HEK293 (cell line): ENCODE measurements at regions not wholly inside any gene's neighbourhood (a gene's known extent, or its start where the extent isn't known, plus 50 kb on each side); places are given as distances from the start of the nearest gene placed in this dataset.

Experiments used
- CTCF ChIA-PET: fragments of 350-600 bp; formaldehyde crosslinking; extraction: SDS; loops from one replicate; lab custom pipeline; 2021; ENCODE audit warnings: antibody characterized with exemption; lab: Yijun Ruan, JAX
- POLR2A ChIA-PET: fragments of 300-600 bp; formaldehyde crosslinking; extraction: SDS; loops from one replicate; lab custom pipeline; 2020; ENCODE audit warnings: antibody characterized with exemption, inconsistent platforms; lab: Yijun Ruan, JAX
- H3K27ac ChIP-seq: fragments of 200-500 bp; sonication (Bioruptor generic); 2 replicates; pipeline ENCODE4 v1.5.1; 2014; ENCODE audit warnings: low read depth, low read length, control low read depth, inconsistent platforms; ENCODE audit errors: extremely low read depth
- H3K36me3 ChIP-seq, 2 experiments: fragments of 200-500 bp in 1 of 2; sonication (Bioruptor generic) in 1 of 2; 1 replicate in 1 of 2; 2 replicates in 1 of 2; pipeline ENCODE4 v1.5.1; 2014 to 2017; ENCODE audit warnings: inconsistent platforms in 2 of 2, low read length in 2 of 2; ENCODE audit not compliant: control insufficient read depth in 2 of 2, insufficient read depth in 1 of 2
- H3K4me1 ChIP-seq: fragments of 200-500 bp; sonication (Bioruptor generic); 2 replicates; pipeline ENCODE4 v1.5.1; 2014; ENCODE audit warnings: mild to moderate bottlenecking, low read length, inconsistent platforms; ENCODE audit not compliant: control insufficient read depth, insufficient read depth
- H3K4me3 ChIP-seq: 2 replicates; pipeline ENCODE4 v1.5.1; 2011; ENCODE audit warnings: low read depth, mild to moderate bottlenecking, control low read depth, low read length, moderate library complexity
- H3K9me3 ChIP-seq: fragments of 200-500 bp; sonication (Bioruptor generic); 2 replicates; pipeline ENCODE4 v1.5.1; 2014; ENCODE audit warnings: low read depth, low read length, inconsistent platforms; ENCODE audit not compliant: control insufficient read depth, insufficient read depth
- ATF2 ChIP-seq: fragments of 450-650 bp; formaldehyde crosslinking; IDR thresholded peaks from 2 replicates; pipeline ENCODE4 v1.5.1; 2016; ENCODE audit warnings: missing biosample characterization, missing genetic modification characterization, low read depth
- BCL11B ChIP-seq: fragments of 450-650 bp; formaldehyde crosslinking; IDR thresholded peaks from 2 replicates; pipeline ENCODE4 v1.5.1; 2016; ENCODE audit warnings: low read depth, missing biosample characterization, missing genetic modification characterization
- INSM2 ChIP-seq: fragments of 450-650 bp; formaldehyde crosslinking; IDR thresholded peaks from 2 replicates; pipeline ENCODE4 v1.5.1; 2016; ENCODE audit warnings: missing biosample characterization, missing genetic modification characterization
- KLF9 ChIP-seq: fragments of 450-650 bp; formaldehyde crosslinking; IDR thresholded peaks from 2 replicates; pipeline ENCODE4 v1.5.1; 2016; ENCODE audit warnings: missing biosample characterization, missing genetic modification characterization, low read depth
- OSR2 ChIP-seq: fragments of 450-650 bp; formaldehyde crosslinking; IDR thresholded peaks from 2 replicates; pipeline ENCODE4 v1.5.1; 2016; ENCODE audit warnings: missing biosample characterization, missing genetic modification characterization
- ZBTB11 ChIP-seq: fragments of 450-650 bp; formaldehyde crosslinking; conservative IDR thresholded peaks from 2 replicates; pipeline ENCODE4 v1.5.1; 2016; ENCODE audit warnings: low read depth, missing biosample characterization, missing genetic modification characterization
- ZEB2 ChIP-seq: fragments of 450-650 bp; formaldehyde crosslinking; IDR thresholded peaks from 2 replicates; pipeline ENCODE4 v1.5.1; 2016; ENCODE audit warnings: missing biosample characterization, missing genetic modification characterization
- ZNF138 ChIP-seq: fragments of 450-650 bp; formaldehyde crosslinking; IDR thresholded peaks from 2 replicates; pipeline ENCODE4 v1.5.1; 2016; ENCODE audit warnings: missing biosample characterization, missing genetic modification characterization, borderline replicate concordance
- ZNF169 ChIP-seq: fragments of 450-650 bp; formaldehyde crosslinking; IDR thresholded peaks from 2 replicates; pipeline ENCODE4 v1.5.1; 2016; ENCODE audit warnings: missing biosample characterization, missing genetic modification characterization
- ZNF174 ChIP-seq: fragments of 450-650 bp; formaldehyde crosslinking; IDR thresholded peaks from 2 replicates; pipeline ENCODE4 v1.5.0; 2017; ENCODE audit warnings: missing biosample characterization, mild to moderate bottlenecking, missing genetic modification characterization
- ZNF292 ChIP-seq: fragments of 450-650 bp; formaldehyde crosslinking; IDR thresholded peaks from 2 replicates; pipeline ENCODE4 v1.5.1; 2016; ENCODE audit warnings: low read depth, missing biosample characterization, missing genetic modification characterization, borderline replicate concordance
- ZNF324 ChIP-seq: fragments of 450-650 bp; formaldehyde crosslinking; IDR thresholded peaks from 2 replicates; pipeline ENCODE4 v1.5.1; 2016; ENCODE audit warnings: missing biosample characterization, missing genetic modification characterization
- ZNF394 ChIP-seq: fragments of 450-650 bp; formaldehyde crosslinking; IDR thresholded peaks from 2 replicates; pipeline ENCODE4 v1.5.1; 2016; ENCODE audit warnings: missing biosample characterization, missing genetic modification characterization, mild to moderate bottlenecking, moderate library complexity, borderline replicate concordance
- ZNF423 ChIP-seq: fragments of 450-650 bp; formaldehyde crosslinking; IDR thresholded peaks from 2 replicates; pipeline ENCODE4 v1.5.1; 2016; ENCODE audit warnings: missing biosample characterization, missing genetic modification characterization
- ZNF544 ChIP-seq: fragments of 450-650 bp; formaldehyde crosslinking; IDR thresholded peaks from 2 replicates; pipeline ENCODE4 v1.5.0; 2017; ENCODE audit warnings: missing biosample characterization, missing genetic modification characterization
- ZNF549 ChIP-seq: fragments of 450-650 bp; IDR thresholded peaks from 2 replicates; pipeline ENCODE4 v1.5.1; 2018; ENCODE audit warnings: missing biosample characterization, missing genetic modification characterization, mild to moderate bottlenecking, inconsistent platforms, moderate library complexity
- ZNF558 ChIP-seq: fragments of 450-650 bp; formaldehyde crosslinking; IDR thresholded peaks from 2 replicates; pipeline ENCODE4 v1.5.1; 2016; ENCODE audit warnings: missing biosample characterization, missing genetic modification characterization
- ZNF561 ChIP-seq: fragments of 450-650 bp; IDR thresholded peaks from 2 replicates; pipeline ENCODE4 v1.5.1; 2018; ENCODE audit warnings: missing biosample characterization, missing genetic modification characterization, borderline replicate concordance
- ZNF580 ChIP-seq: fragments of 450-650 bp; formaldehyde crosslinking; IDR thresholded peaks from 2 replicates; pipeline ENCODE4 v1.5.1; 2016; ENCODE audit warnings: missing biosample characterization, missing genetic modification characterization
- ZNF596 ChIP-seq: fragments of 450-650 bp; IDR thresholded peaks from 2 replicates; pipeline ENCODE4 v1.5.0; 2018; ENCODE audit warnings: missing biosample characterization, mild to moderate bottlenecking, missing genetic modification characterization, moderate library complexity
- ZNF621 ChIP-seq: fragments of 450-650 bp; formaldehyde crosslinking; IDR thresholded peaks from 2 replicates; pipeline ENCODE4 v1.5.1; 2017; ENCODE audit warnings: missing biosample characterization, missing genetic modification characterization
- ZNF670 ChIP-seq: fragments of 450-650 bp; formaldehyde crosslinking; IDR thresholded peaks from 2 replicates; pipeline ENCODE4 v1.5.1; 2016; ENCODE audit warnings: missing biosample characterization, missing genetic modification characterization, low read depth
- ZNF701 ChIP-seq: fragments of 450-650 bp; formaldehyde crosslinking; IDR thresholded peaks from 2 replicates; pipeline ENCODE4 v1.5.1; 2016; ENCODE audit warnings: missing biosample characterization, missing genetic modification characterization
- ZXDB ChIP-seq: fragments of 450-650 bp; formaldehyde crosslinking; IDR thresholded peaks from 2 replicates; pipeline ENCODE4 v1.5.1; 2016; ENCODE audit warnings: missing biosample characterization, missing genetic modification characterization

- Histone ChIP-seq H3K4me1 (no peaks in the 10 kb centered on the region), H3K27ac (no peak overlapping the region)
- ChIA-PET POLR2A (no interaction called here), CTCF (interaction anchor here (0.6 kb wide), 1 partner anchor 45 kb away, joined by 3 read pairs; no protein-coding TSS in a partner anchor)
- TF ChIP-seq OSR2 (tag by site-specific recombination): no peak
- no peak for TF ChIP-seq BCL11B (tag by site-specific recombination)
- TF ChIP-seq ZNF292 (tag by site-specific recombination): no peak
- no peak for TF ChIP-seq ATF2
- TF ChIP-seq, all 188 proteins: peak for 0
- H3K4me3 ChIP-seq: no peak overlapping the region
- H3K36me3 ChIP-seq: no peaks in the 10 kb centered on the region
- no peaks in the 10 kb centered on the region for H3K9me3 ChIP-seq
Observed at GRCh38 chr10:43888586-43888985, 239.9 kb upstream of the ZNF32 start.

GRCh38 chr10:43885842-43886241, 237.2 kb upstream of the ZNF32 start:
- H3K4me1 ChIP-seq: no peaks in the 10 kb centered on the region
- H3K27ac ChIP-seq: no peak overlapping the region
- TF ChIP-seq ZNF561 (tag by site-specific recombination): no peak
- TF ChIP-seq ZNF596 (tag by site-specific recombination): no peak
- TF ChIP-seq ZXDB (tag by site-specific recombination): no peak
- no peak for TF ChIP-seq INSM2 (tag by site-specific recombination)
- no peak for TF ChIP-seq ZNF174 (tag by site-specific recombination)
- TF ChIP-seq ZNF621 (tag by site-specific recombination): no peak
- TF ChIP-seq ZNF558: no peak
- TF ChIP-seq ZNF670 (tag by site-specific recombination): no peak
- no peak for TF ChIP-seq ZNF580 (tag by site-specific recombination)
- TF ChIP-seq ZBTB11 (tag by site-specific recombination): no peak
- no peak for TF ChIP-seq ZNF549 (tag by site-specific recombination)
- TF ChIP-seq ZNF169 (tag by site-specific recombination): no peak
- no peak for TF ChIP-seq ZNF394
- no peak for TF ChIP-seq ZNF324
- no peak for TF ChIP-seq KLF9 (tag by site-specific recombination)
- TF ChIP-seq ZNF138: no peak
- TF ChIP-seq ZNF701: no peak
- no peak for TF ChIP-seq ZNF423
- TF ChIP-seq ZEB2 (tag by site-specific recombination): no peak
- no peak for TF ChIP-seq ZNF544
- H3K36me3 ChIP-seq: no peaks in the 10 kb centered on the region
- H3K9me3 ChIP-seq: no peaks in the 10 kb centered on the region
- POLR2A ChIA-PET: no interaction called here
- H3K4me3 ChIP-seq: no peak overlapping the region
- CTCF ChIA-PET: interaction anchor here (0.8 kb wide), 1 partner anchor 20 kb away, joined by 3 read pairs; no protein-coding TSS in a partner anchor
